GM18867 (cell line): ENCODE measurements at regions not wholly inside any gene's neighbourhood (a gene's known extent, or its start where the extent isn't known, plus 50 kb on each side); places are given as distances from the start of the nearest gene placed in this dataset.

ENCODE experiments used
- ATAC-seq: cut with Tn5 transposase; IDR thresholded peaks from one replicate; pipeline ENCODE4 v1.9.1; 2021; ENCODE audit warnings: mild to moderate bottlenecking, moderate library complexity; ENCODE audit not compliant: unreplicated experiment

DNA sequence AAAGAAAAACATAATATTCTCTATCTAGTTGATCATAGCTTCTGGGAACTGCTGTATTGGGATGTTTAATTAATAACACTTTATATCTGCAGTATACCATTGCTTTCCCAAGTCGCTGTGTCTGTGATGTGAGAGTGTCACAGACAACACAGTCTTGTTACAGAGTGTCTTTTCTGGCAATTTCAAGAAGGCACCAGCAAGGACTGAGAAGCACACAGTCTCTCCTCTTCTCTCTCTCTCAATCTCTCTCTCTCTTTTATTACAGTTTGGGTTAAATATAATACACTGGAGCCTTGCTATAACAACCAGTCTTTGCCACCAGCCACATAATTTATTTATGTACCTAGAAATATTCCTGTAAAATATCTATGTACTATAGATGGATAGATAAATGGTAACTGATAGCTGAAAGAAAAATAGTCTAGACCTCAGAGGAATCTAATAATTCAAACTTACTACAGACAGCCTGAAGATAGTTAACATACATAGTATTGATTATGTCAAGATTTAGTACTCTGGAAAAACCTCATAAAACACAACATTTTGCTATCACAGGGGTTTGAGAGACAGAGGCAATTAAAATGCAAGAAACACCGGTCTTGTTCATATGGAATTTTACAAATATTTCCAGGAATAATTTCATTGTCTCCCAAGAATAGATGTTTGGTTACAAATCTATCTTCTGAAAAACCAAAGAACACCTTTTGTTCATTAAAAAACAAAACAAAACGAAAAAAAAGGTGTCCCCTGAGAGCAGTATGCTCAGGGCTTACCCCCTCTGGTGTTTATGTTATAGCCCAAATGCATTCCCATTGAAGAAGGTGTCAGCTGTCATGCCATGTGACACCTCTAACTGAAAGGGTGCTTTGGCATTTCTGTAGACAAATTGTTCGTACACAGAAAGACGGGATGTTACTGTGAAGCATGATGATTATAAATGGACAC lies 507.8 kb downstream of the TBC1D4 start:
- ATAC-seq = no peak

DNA sequence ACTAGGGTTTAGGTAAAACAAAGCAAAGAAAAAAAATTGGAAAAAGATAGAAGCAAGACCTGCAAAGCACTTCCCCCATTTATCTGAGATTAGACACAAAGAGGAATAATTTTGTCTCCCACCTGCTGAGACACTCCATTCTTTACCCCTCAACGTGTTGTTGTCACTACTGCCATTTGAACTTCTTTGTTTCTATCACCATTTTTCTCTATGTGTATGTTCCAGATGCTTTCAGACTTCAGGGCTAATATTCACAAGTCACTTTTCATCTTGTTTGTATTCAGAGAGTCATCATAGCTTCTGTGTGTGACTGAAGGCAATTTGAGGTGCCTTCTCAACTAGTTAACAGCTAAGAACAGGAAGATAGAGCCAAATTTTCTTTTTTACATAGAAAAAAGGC lies 512.5 kb downstream of the TBC1D4 start:
- ATAC-seq = no peak

DNA sequence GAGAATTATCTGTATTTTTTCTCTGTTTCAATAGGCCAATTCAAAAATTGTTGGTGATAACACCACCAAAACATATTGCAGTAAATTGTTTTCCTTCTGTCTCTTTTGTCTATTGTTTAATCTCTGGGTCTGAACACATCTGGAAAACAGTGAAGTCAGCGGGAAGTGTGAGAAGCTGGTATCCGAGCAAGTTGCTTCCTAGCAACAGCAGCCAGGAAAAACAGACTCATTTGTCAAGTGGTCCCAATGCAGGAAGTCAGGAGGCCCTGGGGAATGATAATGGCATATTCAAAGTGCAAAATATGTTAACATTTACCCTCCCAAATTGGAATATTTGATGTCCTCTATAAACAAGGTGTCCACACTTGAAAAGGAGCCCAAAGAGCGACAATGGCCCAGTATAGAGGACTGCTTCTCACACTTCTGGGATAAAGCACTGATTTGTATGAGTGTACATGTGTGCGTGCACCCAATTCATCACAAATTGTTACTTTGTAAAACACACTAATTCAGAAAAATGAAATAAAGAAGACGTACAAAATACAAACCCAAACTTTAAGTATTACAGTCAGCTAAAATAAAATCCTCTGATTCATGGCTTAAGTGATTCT lies 515.0 kb downstream of the TBC1D4 start:
- no peak for ATAC-seq

DNA sequence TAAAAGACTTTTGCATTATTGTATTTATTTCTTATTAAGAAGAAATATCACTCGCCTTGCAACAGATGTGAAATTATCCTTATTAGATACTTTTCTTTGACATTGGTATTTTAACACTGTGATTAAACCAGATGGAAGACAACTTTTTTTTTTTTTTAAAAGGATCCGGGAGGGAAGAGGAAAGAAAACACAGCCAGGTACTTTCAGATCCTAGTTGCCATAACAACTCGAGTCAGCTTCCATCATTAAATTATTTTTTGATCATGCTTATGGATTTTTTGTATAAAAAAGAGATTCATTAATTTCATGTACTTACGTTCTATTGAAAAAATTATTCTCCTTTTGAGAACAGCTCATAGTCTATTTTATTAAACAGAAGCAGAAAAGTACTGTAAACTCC lies 515.7 kb downstream of the TBC1D4 start:
- no peak for ATAC-seq

DNA sequence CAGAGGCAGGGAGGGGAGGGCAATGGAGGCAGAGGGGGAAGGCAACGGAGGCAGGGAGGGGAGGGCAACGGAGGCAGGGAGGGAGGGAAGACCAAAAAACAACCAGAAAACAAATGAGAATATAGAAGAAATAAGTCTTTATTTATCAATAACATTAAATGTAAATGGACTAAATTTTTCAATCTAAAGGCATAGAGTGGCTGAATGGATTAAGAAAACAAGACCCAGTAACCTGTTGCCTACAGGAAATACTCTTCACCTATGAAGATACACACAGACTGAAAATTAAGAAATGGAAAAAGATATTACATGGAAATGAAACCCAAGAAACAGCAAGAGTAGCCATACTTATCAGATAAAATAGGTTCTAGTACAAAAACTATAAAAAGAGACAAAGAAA lies 536.3 kb downstream of the TBC1D4 start:
- ATAC-seq = no peak

DNA sequence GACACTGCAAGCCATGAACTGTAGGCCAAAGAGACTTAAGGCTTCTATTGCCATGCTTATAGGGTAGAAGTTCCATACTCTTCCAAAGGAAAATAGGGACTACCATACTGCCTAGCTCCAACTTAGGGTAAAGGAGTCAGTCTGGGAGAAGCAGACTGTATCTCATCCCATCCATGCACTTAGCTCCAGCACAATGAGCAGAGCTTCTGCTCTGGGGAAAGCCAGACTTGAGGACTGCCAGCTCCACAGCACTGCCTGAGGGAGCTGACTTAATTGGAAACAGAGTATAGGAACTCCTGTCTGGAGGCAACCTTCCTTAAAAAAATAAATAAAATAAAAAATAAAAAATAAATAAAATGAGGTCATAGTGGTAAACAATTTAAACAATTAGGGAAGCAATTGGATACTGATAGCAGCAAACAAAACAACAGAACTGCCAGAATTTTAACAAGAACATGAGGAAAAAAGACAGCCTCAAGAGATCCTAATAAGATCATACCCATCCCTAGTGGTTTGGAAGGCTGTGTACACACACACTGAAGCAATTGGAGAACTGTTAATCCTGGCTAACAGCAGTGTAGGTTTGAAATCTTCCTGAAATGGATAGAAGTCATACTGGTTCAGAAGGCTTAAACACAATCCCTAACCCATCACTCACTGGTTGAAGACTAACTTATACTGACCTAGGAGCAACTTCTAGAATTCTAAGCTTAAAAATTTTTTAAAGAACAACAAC lies 550.1 kb downstream of the TBC1D4 start:
- ATAC-seq = no peak

DNA sequence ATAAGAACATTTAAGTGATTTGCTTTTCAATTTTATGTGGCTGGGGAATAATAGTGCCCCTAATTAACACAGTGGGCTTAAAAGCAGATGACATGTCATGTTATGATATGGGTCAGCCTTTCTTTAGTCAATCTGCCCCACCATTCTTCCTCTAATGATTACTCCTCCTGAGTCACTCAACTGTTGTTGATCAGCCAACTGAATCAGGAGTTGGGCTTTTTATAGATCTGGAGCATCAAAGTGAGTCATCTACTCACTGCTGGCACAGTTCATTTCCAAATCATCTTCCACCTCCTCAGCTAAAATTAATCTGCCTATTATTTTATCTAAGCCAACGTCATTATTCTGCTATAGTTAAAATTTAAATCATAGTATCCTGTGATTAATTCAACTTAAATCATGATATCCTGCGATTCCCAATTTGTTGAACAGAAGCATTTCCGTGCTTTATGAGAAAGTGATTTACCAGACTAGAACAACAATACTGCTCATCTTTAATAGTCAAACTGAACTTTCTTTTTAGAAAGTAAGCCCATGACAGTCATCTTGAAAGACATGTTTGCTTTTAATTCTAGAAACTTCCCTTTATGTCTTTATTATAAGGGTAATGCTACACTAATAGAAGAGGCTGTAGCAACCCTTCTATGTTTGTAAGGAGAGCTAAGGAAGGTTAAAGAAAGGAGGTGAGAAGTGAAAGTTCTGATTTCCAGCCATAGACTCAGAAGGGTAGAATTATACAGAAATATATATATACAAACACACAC lies 551.4 kb downstream of the TBC1D4 start:
- ATAC-seq = no peak

DNA sequence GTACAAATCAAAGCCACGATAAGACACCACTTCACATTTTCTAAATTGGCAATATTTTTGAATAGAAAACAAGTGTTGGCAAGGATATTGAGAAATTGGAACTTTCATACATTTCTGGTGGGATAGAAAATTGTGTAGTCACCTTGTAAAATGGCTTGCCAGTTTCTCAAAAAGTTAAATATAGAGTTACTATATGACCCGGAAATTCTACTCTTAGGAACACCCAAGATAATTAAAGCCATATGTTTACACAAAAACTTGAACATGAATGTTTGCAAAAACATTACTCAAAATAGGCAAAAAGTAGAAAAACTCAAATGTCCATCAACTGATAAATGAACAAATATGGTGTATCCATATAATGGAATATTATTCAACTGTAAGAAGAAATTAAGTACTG lies 552.5 kb downstream of the TBC1D4 start:
- ATAC-seq = no peak

DNA sequence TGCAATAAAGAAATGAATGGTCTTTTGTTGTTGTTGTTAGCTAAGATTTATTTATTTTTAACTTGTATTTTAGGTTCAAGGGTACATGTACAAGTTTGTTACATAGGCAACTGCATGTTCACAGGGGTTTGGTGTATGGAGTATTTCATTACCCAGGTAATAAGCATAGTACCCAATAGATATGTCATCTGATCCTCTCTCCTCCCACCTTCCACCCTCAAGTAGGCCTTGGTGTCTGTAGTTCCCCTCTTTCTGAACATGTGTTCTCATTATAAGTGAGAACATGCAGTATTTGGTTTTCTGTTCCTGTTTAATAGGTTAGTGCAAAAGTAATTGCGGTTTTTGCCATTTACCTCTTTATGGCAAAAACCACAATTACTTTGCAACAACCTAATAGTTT lies 554.1 kb downstream of the TBC1D4 start:
- ATAC-seq = no peak

DNA sequence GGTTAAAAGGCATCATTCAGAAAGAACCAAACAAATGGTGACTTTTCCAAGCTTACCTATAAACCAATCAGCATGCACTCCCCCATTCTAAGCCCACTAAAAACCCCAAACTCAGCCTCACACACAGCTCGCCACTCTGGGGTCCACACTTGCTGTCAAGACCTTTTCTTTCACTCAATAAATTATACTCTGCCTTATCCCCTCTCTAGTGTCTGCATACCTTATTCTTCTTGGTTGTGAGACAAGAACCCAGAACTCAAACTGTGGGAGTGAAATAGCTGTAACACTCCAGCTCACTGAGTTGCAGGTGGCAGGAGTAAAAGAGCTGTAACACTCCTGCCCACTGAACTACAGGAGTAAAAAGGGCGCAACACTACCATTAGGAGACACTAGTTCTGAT lies 559.0 kb downstream of the TBC1D4 start:
- no peak for ATAC-seq

DNA sequence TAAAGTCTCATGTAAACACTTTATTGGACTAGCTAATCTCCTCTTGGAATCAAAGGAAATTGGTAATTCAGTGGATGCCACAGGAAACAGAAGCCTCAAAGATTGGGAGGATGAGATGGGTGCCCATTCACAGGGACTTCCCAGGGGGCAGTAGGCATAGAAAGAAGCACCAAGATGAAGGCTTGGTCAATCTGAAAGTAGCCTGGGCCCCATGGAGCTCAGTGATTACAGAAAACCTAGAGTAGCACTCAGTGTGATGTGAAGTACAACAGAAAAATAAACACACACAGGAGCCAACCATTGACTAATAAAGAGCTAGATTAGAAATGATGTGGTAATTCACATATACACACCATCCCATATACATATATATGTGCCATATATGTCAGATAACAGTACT lies 560.6 kb downstream of the TBC1D4 start:
- ATAC-seq = no peak

DNA sequence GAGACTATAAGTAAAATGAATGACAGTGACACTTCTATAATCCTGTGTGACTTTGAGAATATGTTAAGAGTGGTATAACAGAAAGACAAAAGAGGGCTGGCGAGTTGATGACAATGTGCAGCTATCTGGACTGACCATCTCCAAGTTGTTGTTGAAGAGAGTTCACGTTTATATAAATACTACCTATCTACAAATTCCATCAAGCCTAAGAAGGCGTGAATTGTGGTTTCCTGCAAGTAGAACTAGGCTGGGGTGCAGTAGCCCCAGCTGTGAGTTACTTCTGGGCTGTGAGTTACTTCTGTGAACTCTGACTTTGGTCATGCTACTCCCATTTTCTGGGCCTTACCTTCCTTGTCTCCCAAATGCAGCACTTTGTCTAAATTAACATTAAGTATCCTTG lies 561.0 kb downstream of the TBC1D4 start:
- ATAC-seq = no peak

DNA sequence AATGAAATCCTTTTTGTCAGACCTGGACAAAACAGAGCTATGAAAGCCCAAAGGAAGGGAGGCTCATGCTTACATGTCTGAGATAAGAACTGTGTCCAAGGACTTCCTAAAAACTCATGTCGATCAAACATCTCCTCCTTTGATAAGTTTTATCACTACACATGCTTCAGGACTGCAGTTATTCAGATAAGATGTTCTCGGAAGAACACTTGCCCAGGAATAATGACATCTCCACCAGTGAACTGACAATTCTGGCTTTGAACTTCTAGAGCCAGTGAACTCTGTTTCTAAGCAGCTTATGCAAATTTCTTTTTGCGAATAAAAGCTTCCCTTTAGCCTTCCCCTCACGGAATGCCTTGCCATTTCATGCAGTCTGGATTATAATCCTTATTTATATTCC lies 561.6 kb downstream of the TBC1D4 start:
- ATAC-seq = no peak

DNA sequence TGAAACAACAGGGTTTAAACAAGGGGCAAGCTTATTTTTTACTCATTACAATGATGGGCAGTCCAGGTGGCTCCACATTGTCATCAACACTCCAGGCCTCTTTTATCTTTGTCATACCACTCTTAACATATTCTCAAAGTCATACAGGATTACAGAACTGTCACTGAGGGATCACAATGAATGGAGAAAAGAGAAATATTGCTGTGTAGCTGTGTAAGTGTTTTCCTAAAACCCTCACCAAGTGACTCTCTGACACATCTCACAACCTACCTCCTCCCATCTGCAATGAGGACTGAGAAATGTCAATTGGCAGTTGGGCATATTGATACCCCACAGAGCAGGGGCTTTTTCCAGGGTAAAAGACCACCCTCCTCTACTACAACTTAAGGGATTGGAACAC lies 562.1 kb downstream of the TBC1D4 start:
- ATAC-seq = no peak

DNA sequence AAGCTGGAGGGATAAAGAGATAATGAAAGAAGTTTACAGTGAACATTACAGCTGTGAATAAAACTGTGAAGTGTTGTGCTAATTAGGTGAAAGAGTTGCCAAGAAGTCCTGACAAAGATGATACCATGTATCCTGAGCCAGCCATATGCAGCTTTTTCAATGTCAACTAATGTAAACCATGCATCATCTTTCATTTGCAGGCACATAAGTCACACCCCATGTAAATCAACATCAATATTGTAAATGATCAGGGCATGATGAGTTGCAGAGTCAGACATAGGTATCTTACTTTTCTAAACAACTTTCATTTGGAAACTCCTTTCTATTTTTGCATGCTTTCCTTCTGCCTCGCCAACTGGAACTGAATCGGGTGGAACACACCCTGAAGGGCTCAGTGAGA lies 569.1 kb downstream of the TBC1D4 start:
- no peak for ATAC-seq

DNA sequence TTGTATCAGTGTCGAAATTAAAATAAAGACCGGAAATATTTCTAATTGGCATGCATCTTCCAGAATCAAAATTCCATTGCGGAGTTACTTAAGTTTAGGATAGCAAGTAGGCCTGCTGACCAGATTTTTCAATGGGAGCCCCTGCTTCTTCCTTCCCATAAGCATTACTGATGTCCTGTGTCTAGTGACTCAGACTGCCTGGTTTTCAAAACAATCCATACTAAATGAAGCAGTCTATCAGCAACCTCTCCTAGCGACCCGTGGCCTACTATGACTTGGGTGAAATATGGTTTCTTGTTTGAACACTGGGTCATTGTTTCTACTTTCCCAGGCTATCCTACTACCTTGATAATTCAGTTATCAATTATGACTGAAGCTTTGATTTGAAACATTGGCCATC lies 571.6 kb downstream of the TBC1D4 start:
- ATAC-seq = no peak

DNA sequence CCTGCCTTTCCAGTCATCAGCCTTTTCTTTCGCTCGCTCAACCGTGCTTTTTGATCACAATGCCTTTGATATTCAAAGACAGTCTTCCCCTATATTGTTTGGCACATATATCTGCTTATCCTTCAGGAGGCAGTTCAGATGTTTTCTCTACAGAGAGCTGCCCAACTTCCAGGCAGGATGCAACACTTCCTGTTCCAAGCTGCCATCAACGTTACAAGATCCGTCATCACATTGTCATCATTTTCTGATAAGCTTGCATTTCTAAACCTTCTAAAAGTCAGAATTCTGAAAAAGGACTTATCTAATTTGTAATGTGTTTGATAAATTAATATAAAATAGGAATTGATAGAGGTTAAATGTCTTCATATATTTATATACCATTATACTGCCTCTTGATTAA lies 574.2 kb downstream of the TBC1D4 start:
- no peak for ATAC-seq

DNA sequence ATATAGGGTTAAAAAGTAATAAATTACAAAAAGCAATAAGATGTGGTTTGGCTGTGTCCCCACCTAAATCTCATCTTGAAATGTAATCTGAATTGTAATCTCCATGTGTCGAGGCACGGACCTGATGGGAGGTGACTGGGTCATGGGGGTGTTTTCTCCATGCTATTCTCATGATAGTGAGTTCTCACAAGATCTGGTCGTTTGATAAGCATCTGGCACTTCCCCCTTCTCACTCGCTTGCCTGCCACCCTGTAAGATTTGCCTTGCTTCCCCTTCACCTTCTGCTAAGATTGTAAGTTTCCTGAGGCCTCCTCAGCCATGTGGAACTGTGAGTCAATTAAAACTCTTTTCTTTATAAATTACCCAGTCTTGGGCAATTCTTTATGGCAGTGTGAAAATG lies 577.4 kb downstream of the TBC1D4 start:
- no peak for ATAC-seq

DNA sequence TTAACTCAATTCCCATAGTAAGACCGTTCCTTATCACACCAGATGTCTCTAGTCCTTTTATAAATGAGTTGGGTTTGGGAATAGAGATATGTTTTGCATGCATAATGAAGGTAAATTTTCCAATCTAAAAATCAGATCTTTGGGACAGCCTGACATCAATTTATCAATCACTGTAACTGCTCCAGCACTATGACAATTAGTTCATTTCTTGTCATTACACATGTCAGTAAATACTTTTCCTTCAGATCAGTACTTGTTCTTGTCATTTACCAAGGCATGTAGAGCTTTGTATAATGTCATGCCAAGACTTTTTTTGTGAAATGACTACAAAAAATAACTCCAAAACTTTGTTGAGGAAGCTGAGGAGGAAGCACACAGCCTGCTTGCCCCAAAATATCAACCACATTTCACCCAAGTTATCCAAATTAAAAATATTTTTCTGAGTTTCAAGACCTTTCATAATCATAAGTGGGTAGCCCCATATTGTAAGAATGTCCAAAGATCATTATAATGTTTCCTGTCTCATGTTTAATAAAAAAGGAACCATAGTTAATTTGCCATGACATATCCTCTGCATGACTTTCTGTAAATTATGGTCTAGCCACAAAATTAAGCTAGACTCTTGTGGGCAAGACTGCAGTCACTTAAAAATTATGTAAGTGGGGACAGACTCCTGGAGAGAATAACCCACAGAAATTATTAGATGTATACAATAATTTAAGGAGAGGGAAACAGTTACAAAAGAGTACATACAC lies 586.8 kb downstream of the TBC1D4 start:
- no peak for ATAC-seq

DNA sequence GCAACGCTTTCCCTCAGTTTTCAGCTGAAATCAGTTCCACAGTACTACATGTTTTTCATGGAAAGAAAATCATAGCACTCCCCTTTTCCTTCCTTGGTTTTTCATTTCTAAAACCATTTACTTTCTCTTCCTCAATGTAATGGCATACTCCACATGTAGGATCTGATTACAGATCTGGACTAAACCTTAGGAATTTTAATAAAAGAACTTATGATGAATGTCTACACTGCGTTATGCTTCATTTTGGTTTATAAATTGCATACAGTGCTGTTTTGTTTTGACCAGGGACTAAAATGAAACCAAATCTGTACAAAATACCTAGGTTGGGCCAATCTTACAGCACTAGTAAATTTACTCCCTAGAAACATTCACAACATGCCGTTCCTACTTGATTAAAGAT lies 589.9 kb downstream of the TBC1D4 start:
- no peak for ATAC-seq
